Nephron (organoid): ENCODE measurements at regions not wholly inside any gene's neighbourhood (a gene's known extent, or its start where the extent isn't known, plus 50 kb on each side); places are given as distances from the start of the nearest gene placed in this dataset.

ENCODE experiments used
- H3K27ac Mint-ChIP-seq, 3 experiments: 2 replicates each; pipeline ENCODE4 v1.8.0; 2020; ENCODE audit warnings: mixed read lengths in 3 of 3, mild to moderate bottlenecking in 2 of 3, moderate library complexity in 1 of 3
- H3K27me3 Mint-ChIP-seq: 2 replicates; pipeline ENCODE4 v1.8.0; 2021; ENCODE audit warnings: low read depth, mild to moderate bottlenecking, moderate library complexity, mixed read lengths
- H3K36me3 Mint-ChIP-seq: 2 replicates; pipeline ENCODE4 v1.8.0; 2020; ENCODE audit warnings: low read depth, mixed read lengths
- H3K4me1 Mint-ChIP-seq: 2 replicates; pipeline ENCODE4 v1.8.0; 2020; ENCODE audit warnings: mixed read lengths
- H3K4me3 Mint-ChIP-seq, 3 experiments: 2 replicates each; pipeline ENCODE4 v1.8.0; 2020; ENCODE audit warnings: mild to moderate bottlenecking in 3 of 3, mixed read lengths in 3 of 3, moderate library complexity in 2 of 3
- H3K9me3 Mint-ChIP-seq: 2 replicates; pipeline ENCODE4 v1.8.0; 2020; ENCODE audit warnings: mixed read lengths
- CTCF ChIP-seq, 3 experiments: fragments of 200-600 bp; sonication (generic); IDR thresholded peaks; one replicate each; pipeline ENCODE4 v1.5.0; 2021; ENCODE audit warnings: antibody characterized with exemption in 3 of 3; ENCODE audit not compliant: unreplicated experiment in 3 of 3

DNA sequence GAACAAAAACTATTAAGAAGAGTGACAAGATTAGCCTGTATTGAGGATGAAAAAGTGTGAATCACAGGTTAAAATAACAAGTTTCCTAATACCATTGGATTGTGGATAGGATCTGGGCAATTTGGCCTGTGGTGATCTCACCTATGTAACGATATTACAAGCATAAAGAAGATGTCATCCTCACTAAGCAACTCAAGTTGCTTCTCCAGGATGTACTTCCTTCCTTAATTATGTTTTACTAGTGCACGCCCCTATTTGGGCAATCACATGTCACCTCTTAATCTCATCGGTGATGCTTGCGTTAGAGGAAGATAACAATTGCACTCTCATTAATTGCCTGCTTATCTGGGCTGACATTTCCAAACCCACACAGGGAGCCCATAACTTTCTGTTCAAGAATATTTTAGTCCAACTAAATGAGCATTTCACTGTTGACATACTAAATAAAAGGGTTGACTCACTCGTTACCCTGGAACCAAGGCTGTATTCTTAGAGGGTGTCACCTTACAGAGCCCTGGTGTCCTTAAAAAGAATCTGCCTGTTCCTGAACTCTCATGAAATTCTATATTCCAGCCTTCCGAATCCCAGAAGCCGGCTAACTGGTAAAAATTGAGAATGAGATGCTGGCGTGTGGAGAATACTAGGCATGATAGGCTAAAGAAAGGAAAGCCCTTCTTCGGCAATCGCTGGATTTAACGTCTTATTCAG lies 88.2 kb upstream of the ATXN1 start:
- peak overlapping the region; percentile 19 to 78 (median 35) for H3K27ac Mint-ChIP-seq
- H3K36me3 Mint-ChIP-seq, result no peaks in the 10 kb centered on the region
- H3K27me3 Mint-ChIP-seq, result no peaks in the 10 kb centered on the region
- peaks cover 42% of the 10 kb centered on the region for H3K4me1 Mint-ChIP-seq
- no peak overlapping the region for H3K4me3 Mint-ChIP-seq
- no peaks in the 10 kb centered on the region for H3K9me3 Mint-ChIP-seq
- no peak for TF ChIP-seq CTCF (IDR thresholded peaks at IDR 0.05; ENCODE audit: unreplicated experiment in 3 of 3)

GRCh38 chr6:16846399-16846778 lies 85.1 kb upstream of the ATXN1 start:
- H3K4me1 Mint-ChIP-seq, result peaks cover 29% of the 10 kb centered on the region
- no peaks in the 10 kb centered on the region for H3K36me3 Mint-ChIP-seq
- no peak for TF ChIP-seq CTCF (IDR thresholded peaks at IDR 0.05; ENCODE audit: unreplicated experiment in 3 of 3)
- no peaks in the 10 kb centered on the region for H3K27me3 Mint-ChIP-seq
- no peak overlapping the region for H3K27ac Mint-ChIP-seq
- H3K9me3 Mint-ChIP-seq, result no peaks in the 10 kb centered on the region
- H3K4me3 Mint-ChIP-seq, result no peak overlapping the region

GRCh38 chr6:16844183-16844582 lies 82.9 kb upstream of the ATXN1 start:
- Mint-ChIP-seq H3K9me3 (no peaks in the 10 kb centered on the region), H3K4me1 (peaks cover 16% of the 10 kb centered on the region), H3K4me3 (no peak overlapping the region), H3K27ac (no peak overlapping the region), H3K36me3 (no peaks in the 10 kb centered on the region), H3K27me3 (no peaks in the 10 kb centered on the region)
- TF ChIP-seq CTCF (IDR thresholded peaks at IDR 0.05; ENCODE audit: unreplicated experiment in 3 of 3), result no peak

GRCh38 chr6:16842676-16843075 lies 81.4 kb upstream of the ATXN1 start:
- Mint-ChIP-seq H3K4me3 (no peak overlapping the region), H3K36me3 (no peaks in the 10 kb centered on the region), H3K4me1 (peaks cover 15% of the 10 kb centered on the region), H3K27ac (no peak overlapping the region), H3K9me3 (no peaks in the 10 kb centered on the region), H3K27me3 (no peaks in the 10 kb centered on the region)
- no peak for TF ChIP-seq CTCF (IDR thresholded peaks at IDR 0.05; ENCODE audit: unreplicated experiment in 3 of 3)

DNA sequence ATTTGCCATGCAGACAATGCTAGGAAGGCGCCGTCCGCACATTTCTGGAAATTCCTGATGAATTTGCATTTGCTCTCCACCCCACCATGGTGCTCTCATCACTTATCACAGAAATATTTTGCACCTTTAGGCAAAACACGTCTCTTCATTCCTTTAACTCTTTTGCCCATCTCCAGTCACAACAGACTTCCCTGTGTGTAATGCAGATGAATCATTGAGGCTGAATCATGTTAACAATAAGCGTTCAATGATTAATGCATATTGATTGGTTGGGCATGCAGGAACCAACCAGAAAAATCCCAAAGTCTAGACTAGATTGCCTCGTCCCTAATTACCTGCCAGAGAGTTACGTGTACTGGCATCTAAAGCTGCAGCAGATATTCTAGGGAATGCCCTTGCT lies 80.0 kb upstream of the ATXN1 start:
- H3K4me1 Mint-ChIP-seq, result peaks cover 19% of the 10 kb centered on the region
- no peaks in the 10 kb centered on the region for H3K27me3 Mint-ChIP-seq
- no peak overlapping the region for H3K4me3 Mint-ChIP-seq
- no peak for TF ChIP-seq CTCF (IDR thresholded peaks at IDR 0.05; ENCODE audit: unreplicated experiment in 3 of 3)
- H3K36me3 Mint-ChIP-seq, result no peaks in the 10 kb centered on the region
- H3K9me3 Mint-ChIP-seq, result no peaks in the 10 kb centered on the region
- H3K27ac Mint-ChIP-seq, result no peak overlapping the region

GRCh38 chr6:16840725-16841124 lies 79.5 kb upstream of the ATXN1 start:
- no peak for TF ChIP-seq CTCF (IDR thresholded peaks at IDR 0.05; ENCODE audit: unreplicated experiment in 3 of 3)
- no peaks in the 10 kb centered on the region for H3K36me3 Mint-ChIP-seq
- no peaks in the 10 kb centered on the region for H3K27me3 Mint-ChIP-seq
- no peaks in the 10 kb centered on the region for H3K9me3 Mint-ChIP-seq
- H3K4me1 Mint-ChIP-seq, result peaks cover 24% of the 10 kb centered on the region
- no peak overlapping the region for H3K27ac Mint-ChIP-seq
- no peak overlapping the region for H3K4me3 Mint-ChIP-seq
